ENCODE measurements at regions not wholly inside any gene's neighbourhood (a gene's known extent, or its start where the extent isn't known, plus 50 kb on each side); places are given as distances from the start of the nearest gene placed in this dataset.

DNA sequence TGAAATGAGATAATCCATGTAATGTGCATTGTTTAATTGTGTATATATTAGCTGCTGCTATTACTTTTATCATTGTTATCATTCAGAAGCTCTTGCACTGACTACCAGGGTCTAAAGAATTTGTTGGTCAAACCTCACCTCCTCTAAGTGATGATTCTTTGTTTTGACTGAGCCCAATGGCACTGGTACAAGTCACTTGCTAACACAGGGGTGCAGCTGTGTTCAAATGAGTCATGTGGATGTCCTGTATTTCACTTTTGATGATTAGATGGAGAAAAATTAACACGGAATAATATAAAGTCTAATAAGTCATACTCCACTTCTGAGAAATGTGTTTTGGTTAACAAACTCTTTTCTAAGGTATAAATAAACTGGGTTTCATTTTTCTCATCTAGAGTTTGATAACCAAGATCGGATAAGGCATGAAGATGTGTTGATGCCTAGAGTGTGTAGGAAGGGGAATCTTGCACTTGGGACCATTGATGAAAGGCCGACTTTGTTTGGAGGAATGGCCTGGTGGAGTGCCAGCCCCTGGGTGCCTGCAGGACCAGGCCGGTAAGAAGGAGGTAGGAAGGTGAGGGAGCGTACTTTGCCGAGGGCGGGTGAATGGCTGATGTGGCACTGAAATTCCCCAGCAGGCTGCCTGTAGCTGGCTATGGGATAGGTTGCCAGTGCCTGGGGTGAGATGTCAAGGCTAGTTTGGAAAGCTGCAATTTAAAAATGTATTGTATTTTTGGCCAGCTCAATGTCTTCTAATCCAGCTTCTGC, 244.7 kb upstream of the ZPLD1 start:
- Histone ChIP-seq H3K9ac (ENCODE audit: control insufficient read depth, insufficient read depth, low read length) (no peak overlapping the region), H3K4me1 (ENCODE audit: control insufficient read depth, insufficient read depth, low read length) (no peaks in the 10 kb centered on the region), H3K4me3 (no peak overlapping the region), H3K27me3 (replicated peaks in 1 of 2; ENCODE audit: control insufficient read depth in 2 of 2, insufficient read depth in 2 of 2, low read length in 1 of 2) (no peaks in the 10 kb centered on the region), H3K4me2 (ENCODE audit: control insufficient read depth, insufficient read depth) (no peak overlapping the region), H3K79me2 (ENCODE audit: control insufficient read depth, insufficient read depth, low read length) (no peaks in the 10 kb centered on the region), H3K9me3 (replicated peaks; ENCODE audit: control insufficient read depth, insufficient read depth, low read length) (no peaks in the 10 kb centered on the region), H2AFZ (ENCODE audit: control insufficient read depth, low read depth, low read length) (no peak overlapping the region), H3K36me3 (ENCODE audit: control insufficient read depth in 2 of 2, insufficient read depth in 2 of 2, low read length in 1 of 2) (no peaks in the 10 kb centered on the region), H4K20me1 (ENCODE audit: control insufficient read depth, insufficient read depth) (no peaks in the 10 kb centered on the region), H3K27ac (ENCODE audit: control insufficient read depth, insufficient read depth) (no peak overlapping the region)
- ChIA-PET SMC1A (ENCODE audit: uncharacterized antibody, unreplicated experiment) (no interaction called here), RAD21 (ENCODE audit: unreplicated experiment) (no interaction called here), CTCF (interaction anchor here (0.8 kb wide), 1 partner anchor 376 kb away, joined by 3 read pairs; no protein-coding TSS in a partner anchor), POLR2A (interaction anchor here (0.6 kb wide), 2 partner anchors 17 to 30 kb away, joined by 3 read pairs; no protein-coding TSS in a partner anchor)
- DNase-seq (ENCODE audit: low read depth, low spot score) (no peak), ATAC-seq (no peak), FAIRE-seq (no peak)
- TF ChIP-seq, protein P1, sequence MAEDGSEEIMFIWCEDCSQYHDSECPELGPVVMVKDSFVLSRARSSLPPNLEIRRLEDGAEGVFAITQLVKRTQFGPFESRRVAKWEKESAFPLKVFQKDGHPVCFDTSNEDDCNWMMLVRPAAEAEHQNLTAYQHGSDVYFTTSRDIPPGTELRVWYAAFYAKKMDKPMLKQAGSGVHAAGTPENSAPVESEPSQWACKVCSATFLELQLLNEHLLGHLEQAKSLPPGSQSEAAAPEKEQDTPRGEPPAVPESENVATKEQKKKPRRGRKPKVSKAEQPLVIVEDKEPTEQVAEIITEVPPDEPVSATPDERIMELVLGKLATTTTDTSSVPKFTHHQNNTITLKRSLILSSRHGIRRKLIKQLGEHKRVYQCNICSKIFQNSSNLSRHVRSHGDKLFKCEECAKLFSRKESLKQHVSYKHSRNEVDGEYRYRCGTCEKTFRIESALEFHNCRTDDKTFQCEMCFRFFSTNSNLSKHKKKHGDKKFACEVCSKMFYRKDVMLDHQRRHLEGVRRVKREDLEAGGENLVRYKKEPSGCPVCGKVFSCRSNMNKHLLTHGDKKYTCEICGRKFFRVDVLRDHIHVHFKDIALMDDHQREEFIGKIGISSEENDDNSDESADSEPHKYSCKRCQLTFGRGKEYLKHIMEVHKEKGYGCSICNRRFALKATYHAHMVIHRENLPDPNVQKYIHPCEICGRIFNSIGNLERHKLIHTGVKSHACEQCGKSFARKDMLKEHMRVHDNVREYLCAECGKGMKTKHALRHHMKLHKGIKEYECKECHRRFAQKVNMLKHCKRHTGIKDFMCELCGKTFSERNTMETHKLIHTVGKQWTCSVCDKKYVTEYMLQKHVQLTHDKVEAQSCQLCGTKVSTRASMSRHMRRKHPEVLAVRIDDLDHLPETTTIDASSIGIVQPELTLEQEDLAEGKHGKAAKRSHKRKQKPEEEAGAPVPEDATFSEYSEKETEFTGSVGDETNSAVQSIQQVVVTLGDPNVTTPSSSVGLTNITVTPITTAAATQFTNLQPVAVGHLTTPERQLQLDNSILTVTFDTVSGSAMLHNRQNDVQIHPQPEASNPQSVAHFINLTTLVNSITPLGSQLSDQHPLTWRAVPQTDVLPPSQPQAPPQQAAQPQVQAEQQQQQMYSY (CRISPR knock-in tag; IDR thresholded peaks at IDR 0.05) = no peak
- TF ChIP-seq CBFB (IDR thresholded peaks at IDR 0.05; ENCODE audit: low read depth) = no peak
- TF ChIP-seq KAT2A (conservative IDR thresholded peaks at IDR 0.05; ENCODE audit: control insufficient read depth, low read depth, low read length) = no peak
- no peak for TF ChIP-seq YBX1 (IDR thresholded peaks at IDR 0.05)
- TF ChIP-seq EP300 (IDR thresholded peaks at IDR 0.05; ENCODE audit: borderline replicate concordance in 1 of 2, control insufficient read depth in 1 of 2, low read depth in 2 of 2, low read length in 2 of 2) = no peak
- no peak for TF ChIP-seq TAF1 (IDR thresholded peaks at IDR 0.05; ENCODE audit: borderline replicate concordance, low read depth, low read length)
- TF ChIP-seq, protein P2, sequence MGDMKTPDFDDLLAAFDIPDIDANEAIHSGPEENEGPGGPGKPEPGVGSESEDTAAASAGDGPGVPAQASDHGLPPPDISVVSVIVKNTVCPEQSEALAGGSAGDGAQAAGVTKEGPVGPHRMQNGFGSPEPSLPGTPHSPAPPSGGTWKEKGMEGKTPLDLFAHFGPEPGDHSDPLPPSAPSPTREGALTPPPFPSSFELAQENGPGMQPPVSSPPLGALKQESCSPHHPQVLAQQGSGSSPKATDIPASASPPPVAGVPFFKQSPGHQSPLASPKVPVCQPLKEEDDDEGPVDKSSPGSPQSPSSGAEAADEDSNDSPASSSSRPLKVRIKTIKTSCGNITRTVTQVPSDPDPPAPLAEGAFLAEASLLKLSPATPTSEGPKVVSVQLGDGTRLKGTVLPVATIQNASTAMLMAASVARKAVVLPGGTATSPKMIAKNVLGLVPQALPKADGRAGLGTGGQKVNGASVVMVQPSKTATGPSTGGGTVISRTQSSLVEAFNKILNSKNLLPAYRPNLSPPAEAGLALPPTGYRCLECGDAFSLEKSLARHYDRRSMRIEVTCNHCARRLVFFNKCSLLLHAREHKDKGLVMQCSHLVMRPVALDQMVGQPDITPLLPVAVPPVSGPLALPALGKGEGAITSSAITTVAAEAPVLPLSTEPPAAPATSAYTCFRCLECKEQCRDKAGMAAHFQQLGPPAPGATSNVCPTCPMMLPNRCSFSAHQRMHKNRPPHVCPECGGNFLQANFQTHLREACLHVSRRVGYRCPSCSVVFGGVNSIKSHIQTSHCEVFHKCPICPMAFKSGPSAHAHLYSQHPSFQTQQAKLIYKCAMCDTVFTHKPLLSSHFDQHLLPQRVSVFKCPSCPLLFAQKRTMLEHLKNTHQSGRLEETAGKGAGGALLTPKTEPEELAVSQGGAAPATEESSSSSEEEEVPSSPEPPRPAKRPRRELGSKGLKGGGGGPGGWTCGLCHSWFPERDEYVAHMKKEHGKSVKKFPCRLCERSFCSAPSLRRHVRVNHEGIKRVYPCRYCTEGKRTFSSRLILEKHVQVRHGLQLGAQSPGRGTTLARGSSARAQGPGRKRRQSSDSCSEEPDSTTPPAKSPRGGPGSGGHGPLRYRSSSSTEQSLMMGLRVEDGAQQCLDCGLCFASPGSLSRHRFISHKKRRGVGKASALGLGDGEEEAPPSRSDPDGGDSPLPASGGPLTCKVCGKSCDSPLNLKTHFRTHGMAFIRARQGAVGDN (IDR thresholded peaks at IDR 0.05) = no peak
- TF ChIP-seq FOXK2 (IDR thresholded peaks at IDR 0.05) = no peak
- TF ChIP-seq, protein P3, sequence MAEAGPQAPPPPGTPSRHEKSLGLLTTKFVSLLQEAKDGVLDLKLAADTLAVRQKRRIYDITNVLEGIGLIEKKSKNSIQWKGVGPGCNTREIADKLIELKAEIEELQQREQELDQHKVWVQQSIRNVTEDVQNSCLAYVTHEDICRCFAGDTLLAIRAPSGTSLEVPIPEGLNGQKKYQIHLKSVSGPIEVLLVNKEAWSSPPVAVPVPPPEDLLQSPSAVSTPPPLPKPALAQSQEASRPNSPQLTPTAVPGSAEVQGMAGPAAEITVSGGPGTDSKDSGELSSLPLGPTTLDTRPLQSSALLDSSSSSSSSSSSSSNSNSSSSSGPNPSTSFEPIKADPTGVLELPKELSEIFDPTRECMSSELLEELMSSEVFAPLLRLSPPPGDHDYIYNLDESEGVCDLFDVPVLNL (IDR thresholded peaks at IDR 0.05; ENCODE audit: low read depth, low read length) = no peak
- TF ChIP-seq SP1 (IDR thresholded peaks at IDR 0.05; ENCODE audit: low read depth, low read length) = no peak
- no peak for TF ChIP-seq ZSCAN29 (IDR thresholded peaks at IDR 0.05)
- no peak for TF ChIP-seq NFYB (IDR thresholded peaks at IDR 0.05; ENCODE audit: insufficient read depth, low read depth, low read length)
- TF ChIP-seq MEF2A (IDR thresholded peaks at IDR 0.05; ENCODE audit: insufficient read depth, low read depth, low read length) = no peak
- in situ Hi-C loops (cut with MboI) (no loop called here), intact Hi-C loops (cut with micrococcal nuclease; ENCODE audit: unreplicated experiment) (no loop called here)
- BruUV-seq (replicated peaks) = no TSS peak
- WGBS (ENCODE audit: insufficient coverage, insufficient replicate concordance, low lambda C conversion rate, missing lambda C conversion rate) = 66% methylated on average over 7 of the region's 7 CpGs
